Tibial nerve (tissue), 4 donors: ENCODE measurements at regions not wholly inside any gene's neighbourhood (a gene's known extent, or its start where the extent isn't known, plus 50 kb on each side); places are given as distances from the start of the nearest gene placed in this dataset.
"Not testable (repeated sequence)": the region's sequence is repeated elsewhere in the genome, so short reads cannot be mapped to it uniquely, and the experiment has no call there.

Source experiments
- DNase-seq, 2 donors: peaks; one replicate each; pipeline ENCODE4 v3.0.0-alpha.2; 2019; ENCODE audit warnings: low spot score in 2 of 2
- H3K27ac ChIP-seq, 4 donors: fragments of 200-600 bp; sonication (generic) in 3 of 4; one replicate each; pipeline ENCODE4 v1.5.1; 2017 to 2019; ENCODE audit warnings: mild to moderate bottlenecking in 1 of 4
- H3K27me3 ChIP-seq, 2 donors: fragments of 200-600 bp; sonication (generic) in 1 of 2; one replicate each; pipeline versions ENCODE4 v1.5.1 to v1.6.0; 2017 to 2019
- H3K36me3 ChIP-seq, 3 donors: fragments of 200-600 bp; sonication (generic); one replicate each; pipeline ENCODE4 v1.5.1; 2018 to 2019
- H3K4me1 ChIP-seq, 4 donors: fragments of 200-600 bp; sonication (generic) in 3 of 4; one replicate each; pipeline ENCODE4 v1.5.1; 2017 to 2019
- H3K4me3 ChIP-seq, 4 donors: fragments of 200-600 bp; sonication (generic) in 3 of 4; one replicate each; pipeline ENCODE4 v1.5.1; 2017 to 2019; ENCODE audit warnings: mild to moderate bottlenecking in 1 of 4, moderate library complexity in 1 of 4
- H3K9me3 ChIP-seq, 4 donors: fragments of 200-600 bp; sonication (generic) in 3 of 4; one replicate each; pipeline ENCODE4 v1.5.1; 2017 to 2019
- CTCF ChIP-seq, 5 experiments: fragments of 200-600 bp in 3 of 5; fragments of 450-650 bp in 2 of 5; sonication (generic) in 3 of 5; IDR thresholded peaks; one replicate each; pipeline ENCODE4 v1.5.1; 2016 to 2019; ENCODE audit warnings: antibody characterized with exemption in 5 of 5, mild to moderate bottlenecking in 3 of 5, moderate library complexity in 2 of 5
- EP300 ChIP-seq, 2 donors: sonication (generic); formaldehyde crosslinking; IDR thresholded peaks; one replicate each; pipeline ENCODE4 v1.6.1; 2017; ENCODE audit warnings: antibody characterized with exemption in 2 of 2, mild to moderate bottlenecking in 1 of 2
- POLR2A ChIP-seq, 2 donors: fragments of 450-650 bp; IDR thresholded peaks; one replicate each; pipeline ENCODE4 v1.6.1; 2017; ENCODE audit warnings: antibody characterized with exemption in 2 of 2, mild to moderate bottlenecking in 2 of 2, moderate library complexity in 2 of 2
- WGBS, 2 donors: methylation state at CpG; one replicate each; pipeline ENCODE4 v1.1.5; 2018; 5-methylcytosine and 5-hydroxymethylcytosine counted together

DNA sequence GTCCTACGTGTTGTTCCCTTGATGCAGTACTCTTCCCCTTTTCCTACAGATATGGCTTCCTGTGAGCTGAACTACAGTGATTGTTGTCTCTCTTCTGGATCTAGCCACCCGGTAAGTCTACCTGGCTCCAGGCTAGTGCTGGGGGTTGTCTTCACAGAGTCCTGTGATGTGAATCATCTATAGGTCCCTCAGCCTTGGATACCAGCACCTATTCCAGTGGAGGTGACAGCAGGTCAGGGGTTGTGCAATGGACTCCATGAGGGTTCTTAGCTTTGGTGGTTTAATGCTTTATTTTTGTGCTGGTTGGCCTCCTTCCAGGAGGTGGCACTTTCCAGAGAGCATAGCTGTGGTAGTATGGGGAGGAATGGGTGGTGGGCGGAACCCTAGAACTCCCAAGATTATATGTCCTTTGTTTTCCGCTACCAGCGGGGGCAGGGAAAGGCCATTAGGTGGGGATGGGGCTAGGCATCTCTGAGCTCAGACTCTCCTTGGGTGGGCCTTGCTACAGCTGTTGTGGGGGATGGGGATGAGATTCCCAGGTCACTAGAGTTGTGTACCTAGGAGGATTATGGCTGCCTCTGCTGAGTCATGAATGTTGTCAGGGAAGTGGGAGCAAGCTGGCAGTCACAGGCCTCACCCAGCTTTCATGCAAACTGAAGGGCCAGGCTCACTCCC lies 121.4 kb upstream of the ANKRD50 start:
- Histone ChIP-seq H3K36me3 (no peaks in the 10 kb centered on the region), H3K9me3 (peaks cover 0 to 13% (median 0%) of the 10 kb centered on the region in 4 donors), H3K27ac (no peak overlapping the region), H3K4me1 (no peaks in the 10 kb centered on the region), H3K27me3 (no peaks in the 10 kb centered on the region), H3K4me3 (no peak overlapping the region)
- TF ChIP-seq CTCF (IDR thresholded peaks at IDR 0.05) (no peak), POLR2A (IDR thresholded peaks at IDR 0.05) (no peak), EP300 (IDR thresholded peaks at IDR 0.05) (no peak)
- WGBS, 2 donors = 83 to 95% methylated on average over 5 of the region's 5 CpGs
- no peak for DNase-seq

GRCh38 chr4:124828382-124828781 lies 115.8 kb upstream of the ANKRD50 start:
- Histone ChIP-seq H3K9me3 (peaks cover 0 to 2% (median 0%) of the 10 kb centered on the region in 4 donors), H3K4me3 (no peak overlapping the region), H3K4me1 (no peaks in the 10 kb centered on the region), H3K27me3 (no peaks in the 10 kb centered on the region), H3K36me3 (no peaks in the 10 kb centered on the region), H3K27ac (no peak overlapping the region)
- DNase-seq = no peak
- TF ChIP-seq POLR2A (IDR thresholded peaks at IDR 0.05) (no peak), CTCF (IDR thresholded peaks at IDR 0.05) (no peak), EP300 (IDR thresholded peaks at IDR 0.05) (no peak)

- H3K4me1 ChIP-seq = no peaks in the 10 kb centered on the region
These were observed 105.0 kb upstream of the ANKRD50 start for GRCh38 chr4:124817531-124817930.

DNA sequence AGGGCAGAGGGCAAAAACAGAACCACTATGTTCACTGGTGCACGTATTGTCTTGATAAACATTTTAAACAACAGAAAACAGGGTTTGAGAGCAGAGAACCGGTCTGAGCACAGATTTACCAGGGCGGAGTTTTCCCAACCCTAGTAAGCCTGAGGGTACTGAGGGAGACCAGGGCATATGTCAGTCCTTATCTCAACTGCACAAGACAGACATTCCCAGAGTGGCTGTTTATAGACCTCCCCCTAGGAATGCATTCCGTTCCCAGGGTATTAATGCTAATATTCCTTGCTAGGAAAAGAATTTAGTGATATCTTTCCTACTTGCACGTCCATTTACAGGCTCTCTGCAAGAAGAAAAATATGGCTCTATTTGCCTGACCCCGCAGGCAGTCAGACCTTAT lies 99.7 kb upstream of the ANKRD50 start:
- not testable (repeated sequence) for DNase-seq, H3K36me3 ChIP-seq, H3K27me3 ChIP-seq, H3K4me3 ChIP-seq, H3K4me1 ChIP-seq, H3K27ac ChIP-seq
- H3K9me3 ChIP-seq = peaks cover 0 to 18% (median 3%) of the 10 kb centered on the region in 4 donors
- 93 to 96% methylated on average over 6 of the region's 6 CpGs for WGBS, 2 donors

More at GRCh38 chr4:124817531-124817930, 105.0 kb upstream of the ANKRD50 start:
- Histone ChIP-seq H3K27me3 (no peaks in the 10 kb centered on the region), H3K36me3 (no peaks in the 10 kb centered on the region), H3K4me3 (no peak overlapping the region), H3K9me3 (peaks cover 0 to 13% (median 0%) of the 10 kb centered on the region in 4 donors), H3K27ac (no peak overlapping the region)
- WGBS, 2 donors = 84 to 87% methylated on average over 1 of the region's 1 CpG
- no peak for DNase-seq
- TF ChIP-seq POLR2A (IDR thresholded peaks at IDR 0.05) = no peak
- no peak for TF ChIP-seq CTCF (IDR thresholded peaks at IDR 0.05)
- TF ChIP-seq EP300 (IDR thresholded peaks at IDR 0.05) = no peak

DNA sequence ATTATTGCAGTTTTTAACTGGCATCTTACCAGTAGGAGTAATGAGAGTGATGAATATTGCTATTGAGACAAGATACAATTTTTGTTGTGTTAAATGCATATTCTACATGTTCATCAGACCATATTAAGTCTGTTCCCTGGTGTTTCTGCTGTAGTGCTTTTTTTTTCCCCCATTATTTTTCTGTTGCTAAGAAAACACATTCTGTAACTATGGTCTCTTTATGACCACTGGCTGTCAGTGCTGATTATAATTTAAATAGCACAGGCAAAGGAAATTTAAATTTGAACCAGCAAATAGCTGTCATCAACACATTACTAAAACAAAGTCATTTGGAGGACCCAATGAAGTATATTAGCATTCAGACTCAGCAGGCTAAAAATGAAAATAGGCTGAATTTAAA lies 98.3 kb upstream of the ANKRD50 start:
- Histone ChIP-seq H3K9me3 (peaks cover 0 to 18% (median 3%) of the 10 kb centered on the region in 4 donors), H3K27ac (no peak overlapping the region), H3K4me3 (no peak overlapping the region), H3K27me3 (no peaks in the 10 kb centered on the region), H3K36me3 (no peaks in the 10 kb centered on the region), H3K4me1 (no peaks in the 10 kb centered on the region)
- TF ChIP-seq EP300 (IDR thresholded peaks at IDR 0.05) (no peak), POLR2A (IDR thresholded peaks at IDR 0.05) (no peak), CTCF (IDR thresholded peaks at IDR 0.05) (no peak)
- DNase-seq = no peak

GRCh38 chr4:124807421-124807820 lies 94.9 kb upstream of the ANKRD50 start:
- no peak for TF ChIP-seq POLR2A (IDR thresholded peaks at IDR 0.05)
- DNase-seq = no peak
- Histone ChIP-seq H3K27me3 (no peaks in the 10 kb centered on the region), H3K4me1 (no peaks in the 10 kb centered on the region), H3K36me3 (no peaks in the 10 kb centered on the region), H3K4me3 (no peak overlapping the region), H3K9me3 (peaks cover 0 to 13% (median 3%) of the 10 kb centered on the region in 4 donors), H3K27ac (no peak overlapping the region)
- 44 to 48% methylated on average over 1 of the region's 1 CpG for WGBS, 2 donors
